Fibroblast of skin of right quadriceps (primary cell): ENCODE measurements at regions not wholly inside any gene's neighbourhood (a gene's known extent, or its start where the extent isn't known, plus 50 kb on each side); places are given as distances from the start of the nearest gene placed in this dataset.
"Not testable (repeated sequence)": the region's sequence is repeated elsewhere in the genome, so short reads cannot be mapped to it uniquely, and the experiment has no call there.

ENCODE experiments used
- DNase-seq: peaks from one replicate; pipeline ENCODE4 v3.0.0-alpha.2; 2013

DNA sequence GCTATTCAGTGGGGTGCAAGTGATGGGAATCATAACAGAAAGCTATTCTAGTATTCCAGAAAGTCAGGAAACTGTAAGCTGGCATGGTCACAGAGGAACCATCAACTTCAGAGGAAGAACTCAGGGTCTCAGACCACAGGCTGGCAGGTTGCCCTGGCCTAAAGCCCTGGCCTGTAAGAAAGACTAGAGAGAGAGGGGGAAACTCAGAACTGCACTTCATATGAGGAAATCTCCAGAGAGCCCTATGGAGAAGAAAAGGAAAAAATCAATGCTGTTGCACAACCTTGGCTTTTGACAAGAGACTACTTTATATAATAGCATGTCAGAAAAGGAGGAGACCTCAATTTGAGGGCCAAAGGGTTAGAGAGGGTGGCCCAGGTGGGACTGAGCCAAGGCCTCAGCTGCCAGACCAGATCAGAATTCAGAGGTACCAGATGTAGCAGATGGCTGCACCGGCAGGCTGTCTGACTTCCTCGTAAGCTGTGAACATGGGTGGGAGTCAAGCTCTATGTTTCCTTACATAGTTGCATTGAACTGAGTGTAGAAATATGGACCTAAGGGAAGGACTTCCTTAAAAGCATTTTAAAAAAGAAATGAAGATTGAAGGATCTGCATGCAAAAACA, 333.8 kb downstream of the PDCD6IP start:
- DNase-seq, result no peak

DNA sequence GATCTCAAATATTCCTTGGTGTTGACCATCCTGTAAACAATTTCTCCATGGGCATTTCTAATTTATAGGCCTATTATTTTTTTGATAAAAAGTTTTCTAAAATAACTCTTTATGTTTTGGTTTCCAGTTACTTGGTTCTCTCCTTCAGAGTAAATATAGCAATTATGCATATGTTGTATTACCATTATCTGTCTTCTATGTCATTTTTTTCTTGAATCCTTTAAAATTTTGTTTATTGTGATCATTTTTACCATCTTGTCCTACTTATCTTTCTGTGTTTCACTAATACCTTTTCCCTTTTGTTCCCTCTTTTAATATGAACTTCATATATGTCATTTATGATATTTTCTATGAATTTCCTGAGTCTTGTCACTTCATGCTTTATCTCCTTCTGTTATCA, 341.1 kb downstream of the PDCD6IP start:
- no peak for DNase-seq

DNA sequence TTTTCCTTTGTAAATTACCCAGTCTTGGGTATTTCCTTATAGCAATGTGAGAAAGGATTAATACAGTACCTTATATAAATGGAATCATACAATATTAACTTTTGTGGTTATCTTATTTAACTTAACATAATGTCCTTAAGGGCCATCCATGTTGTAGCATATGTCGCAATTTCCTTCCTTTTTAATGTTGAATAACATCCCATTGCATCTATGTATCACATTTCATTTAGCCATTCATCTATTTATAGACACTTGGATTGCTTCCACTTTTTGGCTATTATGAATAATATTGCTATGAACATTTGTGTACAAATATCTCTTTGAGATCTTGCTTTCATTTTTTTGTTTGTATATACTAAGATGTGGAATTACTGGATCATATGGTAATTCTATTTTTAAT, 342.2 kb downstream of the PDCD6IP start:
- peak; percentile 10 for DNase-seq

DNA sequence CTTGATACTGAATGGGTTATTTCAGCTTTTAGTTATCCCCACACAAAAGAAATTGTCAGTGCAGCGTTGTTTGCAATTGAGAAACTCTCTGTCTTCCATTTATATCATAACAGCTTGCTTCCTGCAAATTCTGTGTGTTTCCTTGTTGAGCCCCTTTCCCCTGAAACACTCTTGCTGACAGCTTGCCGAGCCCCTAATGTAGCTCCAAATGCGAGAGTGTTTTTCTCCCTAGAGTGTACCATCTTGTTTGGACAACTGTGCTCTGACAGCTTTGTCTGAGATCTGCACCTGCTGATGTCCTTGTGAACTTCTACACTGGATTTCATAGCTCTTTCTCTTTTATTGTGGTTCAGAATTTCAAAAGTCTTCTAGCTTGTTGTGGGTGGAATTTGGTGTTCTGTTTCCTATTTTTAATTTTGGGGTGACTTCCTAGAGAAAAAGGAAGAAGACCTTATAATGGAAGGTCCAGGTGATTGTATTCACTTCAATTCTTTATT, 343.5 kb downstream of the PDCD6IP start:
- no peak for DNase-seq

DNA sequence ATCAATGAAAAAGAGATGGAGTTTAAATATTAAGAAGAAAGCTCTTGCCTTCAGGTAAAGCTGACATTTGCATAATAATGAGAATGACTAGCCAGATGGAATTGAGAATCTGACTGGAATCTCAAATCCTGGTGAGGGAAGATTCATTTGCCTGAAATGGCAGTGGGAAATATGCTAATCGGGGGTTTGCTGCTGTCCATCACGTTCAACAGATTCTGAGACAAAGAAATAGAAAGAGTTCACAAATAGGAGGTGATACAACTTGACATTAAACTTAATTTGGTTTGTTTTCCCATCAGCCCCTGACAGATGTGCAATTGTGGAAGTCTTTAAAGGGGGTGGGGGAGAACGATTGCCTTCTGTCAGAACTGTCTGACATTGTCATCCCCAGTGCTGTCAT, 347.4 kb downstream of the PDCD6IP start:
- DNase-seq, result no peak

DNA sequence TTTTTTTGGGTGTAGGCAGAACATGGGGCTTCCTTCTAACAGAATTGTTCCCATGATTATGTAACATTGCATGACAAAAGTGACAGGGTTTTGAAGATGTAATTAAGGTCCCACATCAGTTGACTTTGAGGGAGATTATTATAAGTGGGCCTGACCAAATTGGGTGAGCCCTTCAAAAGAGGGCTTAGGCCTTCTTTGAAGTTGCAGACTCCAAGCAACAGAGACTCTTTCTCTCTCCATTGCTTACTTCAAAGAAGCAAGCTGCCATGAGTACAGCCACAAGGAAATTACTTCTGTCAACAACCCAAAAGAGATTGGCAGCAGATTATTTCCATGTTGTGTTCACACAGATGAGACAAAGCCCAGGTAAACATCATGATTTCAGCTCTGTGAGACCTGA, 348.2 kb downstream of the PDCD6IP start:
- no peak for DNase-seq

DNA sequence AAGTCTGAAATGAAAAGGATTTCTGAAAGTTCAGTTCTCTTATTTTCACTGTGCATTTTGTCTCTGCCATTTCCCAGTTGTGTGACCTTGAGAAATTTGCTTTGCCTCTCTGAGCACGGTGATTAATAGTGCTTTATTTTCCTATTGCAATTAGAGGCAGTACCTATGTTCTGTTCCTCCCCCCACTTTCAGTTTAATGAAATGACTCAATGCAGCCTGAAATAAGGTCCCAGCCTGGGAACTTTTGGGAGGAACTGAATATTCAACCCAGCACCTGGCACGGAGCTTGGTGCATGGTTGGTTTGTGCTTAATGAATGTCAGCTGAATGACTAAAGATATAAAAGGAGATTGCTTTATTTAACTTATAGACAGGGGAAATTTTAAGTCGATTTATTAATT, 352.6 kb downstream of the PDCD6IP start:
- DNase-seq, result no peak

DNA sequence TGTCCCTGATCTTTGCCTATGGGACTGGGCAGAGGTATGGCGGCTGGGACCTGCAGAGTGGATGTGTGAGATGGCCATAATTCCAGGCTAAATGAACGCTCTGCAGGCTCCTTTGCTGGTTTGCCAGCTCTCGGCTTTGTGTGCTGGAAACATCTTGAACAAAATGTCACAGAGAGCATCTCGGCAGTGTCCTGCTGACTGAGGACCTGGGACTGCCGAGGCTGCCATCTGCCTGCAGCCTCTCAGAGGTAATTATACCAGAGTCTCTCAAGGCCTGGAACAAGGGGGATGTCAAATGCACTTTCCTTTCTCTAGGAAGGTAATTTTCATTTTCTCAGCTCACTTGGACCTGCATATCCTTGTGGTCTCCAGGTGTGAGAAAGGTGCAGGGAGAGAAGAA, 354.2 kb downstream of the PDCD6IP start:
- no peak for DNase-seq

DNA sequence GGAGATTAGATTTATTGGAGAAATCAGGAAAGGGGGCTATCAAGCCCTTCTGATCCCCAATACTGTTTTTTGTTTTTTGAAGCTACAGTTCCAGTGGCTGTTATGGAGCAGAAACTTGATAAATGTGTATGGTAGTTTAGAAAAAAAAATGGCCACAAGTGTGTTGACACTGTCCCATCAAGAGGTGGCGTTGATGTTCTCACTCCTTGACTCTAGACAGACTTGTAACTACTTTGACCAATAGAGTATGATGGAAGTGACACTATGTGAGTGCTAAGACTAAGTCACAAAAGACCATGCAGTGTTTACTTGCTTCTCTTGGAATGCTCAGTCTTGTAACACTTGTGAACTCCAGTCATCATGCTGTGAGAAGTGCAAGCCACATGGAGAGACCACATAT, 356.7 kb downstream of the PDCD6IP start:
- DNase-seq, result no peak

DNA sequence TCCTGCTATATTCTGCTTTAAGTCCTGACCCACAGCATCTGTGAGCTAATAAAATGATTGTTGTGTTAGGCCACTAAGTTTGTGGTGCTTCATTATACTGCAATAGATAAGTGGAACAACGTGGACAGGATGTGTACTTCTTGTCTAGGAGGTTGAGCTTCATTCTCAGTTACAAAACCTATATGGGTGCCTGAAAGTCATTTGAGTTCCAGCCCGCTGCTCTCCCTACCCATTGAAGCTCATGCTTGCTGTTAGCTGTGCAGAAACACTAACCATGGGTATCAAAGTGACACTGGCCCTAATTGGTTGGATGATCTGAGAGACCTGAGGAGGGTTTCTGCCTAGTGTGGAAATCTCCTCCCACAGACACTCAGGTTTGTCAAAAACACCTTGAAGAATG, 357.2 kb downstream of the PDCD6IP start:
- DNase-seq, result no peak

DNA sequence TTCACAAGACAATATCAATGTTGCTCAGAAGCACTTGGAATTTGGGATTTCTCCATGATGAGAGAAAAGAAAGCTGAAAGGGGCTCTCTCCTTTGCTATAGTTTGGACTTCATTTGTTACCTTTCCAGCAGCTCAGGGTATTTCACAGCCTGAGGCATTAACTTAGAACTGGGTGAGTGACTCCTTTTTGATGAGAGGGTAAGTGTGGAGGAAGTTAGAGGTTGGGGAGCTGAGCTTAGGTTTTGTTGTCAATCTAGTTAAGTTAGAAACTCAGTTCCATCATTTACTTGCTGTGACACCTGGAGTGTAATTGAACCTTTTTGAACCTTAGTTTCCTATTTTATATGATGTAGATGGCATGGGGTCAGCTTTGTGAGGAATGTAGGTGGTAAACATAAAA, 359.1 kb downstream of the PDCD6IP start:
- no peak for DNase-seq

DNA sequence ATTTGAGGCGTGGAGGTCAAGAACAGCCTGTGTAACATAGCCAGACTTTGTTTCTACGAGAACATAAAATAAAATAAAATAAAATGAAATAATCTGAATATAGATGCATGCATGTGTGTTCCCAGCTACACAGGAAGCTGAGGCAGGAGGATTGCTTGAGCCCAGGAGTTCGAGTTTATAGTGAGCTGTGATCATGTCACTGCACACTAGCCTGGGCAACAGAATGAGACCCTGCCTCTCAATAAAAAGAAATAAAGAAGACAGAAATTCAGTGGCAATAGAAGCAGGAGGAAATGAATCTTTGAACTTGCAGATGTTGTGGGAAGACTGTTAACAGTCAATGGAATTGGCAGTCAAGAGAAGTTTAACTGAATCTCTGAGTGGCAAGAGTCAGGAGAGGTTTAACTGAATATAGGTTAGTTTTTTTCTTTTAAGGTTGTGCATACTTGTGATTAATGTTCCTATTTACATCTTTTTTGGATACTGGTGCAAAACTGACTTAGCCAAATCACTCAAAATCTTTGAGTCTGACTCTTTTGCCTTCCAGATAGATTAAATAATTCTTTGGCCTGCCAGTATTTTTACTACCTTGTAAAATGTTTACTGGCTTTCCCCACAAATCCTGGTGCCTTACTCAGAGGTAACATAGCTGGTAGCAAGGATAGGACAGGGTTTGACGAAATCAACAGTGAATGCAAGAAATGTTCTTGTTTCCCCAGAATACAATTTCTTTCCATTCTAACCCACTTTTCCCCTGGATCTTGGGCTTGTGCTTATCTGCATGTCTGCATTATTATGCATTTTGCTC, 361.4 kb downstream of the PDCD6IP start:
- DNase-seq, result no peak

DNA sequence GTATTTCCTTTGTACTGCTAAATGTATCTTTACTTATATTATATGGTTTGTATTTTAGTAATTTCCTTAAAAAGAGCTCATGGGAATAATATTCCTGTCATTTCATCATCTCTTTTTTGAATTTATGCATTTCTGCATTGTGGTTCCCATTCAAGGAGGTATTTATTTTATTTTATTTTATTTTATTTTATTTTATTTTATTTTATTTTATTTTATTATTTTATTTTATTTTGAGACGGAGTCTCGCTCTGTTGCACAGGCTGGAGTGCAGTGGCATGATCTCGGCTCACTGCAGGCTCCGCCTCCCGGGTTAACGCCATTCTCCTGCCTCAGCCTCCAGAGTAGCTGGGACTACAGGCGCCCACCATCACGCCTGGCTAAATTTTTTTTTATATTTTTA, 371.2 kb downstream of the PDCD6IP start:
- DNase-seq, result not testable (repeated sequence)

DNA sequence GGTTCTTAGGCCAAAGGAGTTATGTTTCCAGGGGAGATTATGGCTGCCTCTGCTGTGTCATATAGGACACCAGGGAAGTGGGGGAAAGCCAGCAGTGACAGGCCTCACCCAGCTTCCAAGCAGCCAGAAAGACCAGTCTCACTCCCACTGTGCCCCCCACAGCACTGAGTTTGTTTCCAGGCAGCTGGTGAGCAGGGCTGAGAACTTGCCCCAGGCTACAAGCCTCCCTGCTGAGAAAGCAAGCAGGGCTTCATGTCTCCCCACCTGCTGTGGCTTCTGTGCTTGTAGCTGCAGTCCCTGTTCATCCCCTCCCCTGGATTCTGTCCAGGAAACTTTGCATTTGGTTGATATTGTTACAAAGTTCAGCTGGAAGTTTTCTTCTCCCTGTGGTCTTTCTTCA, 376.3 kb downstream of the PDCD6IP start:
- no peak for DNase-seq

DNA sequence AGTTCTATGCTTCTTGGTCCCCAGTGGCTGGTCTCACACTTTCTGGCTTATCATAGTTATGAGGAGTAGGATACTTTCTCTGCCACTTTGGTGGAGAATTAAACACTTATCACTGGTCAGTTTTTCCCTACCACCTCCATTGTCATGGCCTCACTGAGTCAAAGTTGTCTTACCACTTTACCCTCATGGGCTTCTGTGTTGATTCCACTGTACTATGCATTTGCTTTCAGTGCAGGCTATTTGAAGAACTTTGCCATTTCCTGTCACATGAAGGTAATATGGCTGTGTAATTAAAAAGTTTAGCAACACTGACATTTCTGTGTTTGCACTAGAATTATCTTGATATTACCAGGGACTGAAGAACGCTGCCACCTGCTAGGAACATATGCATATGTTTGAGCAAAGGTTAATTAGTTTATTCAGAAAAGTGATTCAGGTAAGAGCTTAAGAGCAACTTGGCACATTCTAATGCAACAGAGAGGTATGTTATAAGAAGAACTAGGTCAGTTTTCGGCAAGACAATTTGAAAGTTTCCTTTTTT, 377.3 kb downstream of the PDCD6IP start:
- no peak for DNase-seq

DNA sequence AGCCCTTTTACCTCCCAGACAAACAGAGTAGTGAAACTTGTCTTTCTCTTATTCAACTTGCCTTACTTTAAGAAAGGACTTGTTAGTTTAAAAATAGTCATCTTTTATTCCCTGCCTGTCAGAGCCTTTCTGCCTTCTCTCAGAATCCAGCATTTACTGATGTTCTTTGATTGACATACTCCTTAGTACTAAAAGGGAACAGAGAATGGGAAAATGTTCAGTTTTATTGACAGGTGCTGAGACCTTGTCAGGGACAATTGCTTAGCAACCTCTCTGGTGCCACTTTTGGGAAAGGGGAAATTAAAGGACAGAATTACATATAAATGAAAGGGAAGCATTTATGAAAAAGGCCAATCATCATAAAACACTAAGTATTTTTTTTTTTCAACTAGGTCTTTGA, 378.3 kb downstream of the PDCD6IP start:
- no peak for DNase-seq

DNA sequence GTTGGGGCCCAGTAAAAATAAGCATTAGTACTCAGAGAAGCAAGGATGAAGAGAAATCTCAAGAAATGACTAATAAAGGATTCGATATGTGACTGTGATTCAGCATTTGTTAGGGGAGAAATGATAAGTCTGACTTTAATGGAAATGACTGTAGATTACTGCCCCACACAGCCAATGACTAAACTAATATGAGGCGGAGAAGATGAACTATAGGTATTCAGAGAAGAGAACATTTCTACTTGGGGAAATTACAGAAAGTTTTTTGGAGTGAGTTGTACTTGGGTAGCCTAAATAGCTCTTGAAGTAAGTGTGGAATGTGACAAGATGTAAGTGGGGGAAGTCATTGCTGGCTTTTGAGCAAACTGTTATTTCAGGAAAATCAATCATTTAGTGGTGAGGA, 380.0 kb downstream of the PDCD6IP start:
- peak; percentile 87 for DNase-seq

DNA sequence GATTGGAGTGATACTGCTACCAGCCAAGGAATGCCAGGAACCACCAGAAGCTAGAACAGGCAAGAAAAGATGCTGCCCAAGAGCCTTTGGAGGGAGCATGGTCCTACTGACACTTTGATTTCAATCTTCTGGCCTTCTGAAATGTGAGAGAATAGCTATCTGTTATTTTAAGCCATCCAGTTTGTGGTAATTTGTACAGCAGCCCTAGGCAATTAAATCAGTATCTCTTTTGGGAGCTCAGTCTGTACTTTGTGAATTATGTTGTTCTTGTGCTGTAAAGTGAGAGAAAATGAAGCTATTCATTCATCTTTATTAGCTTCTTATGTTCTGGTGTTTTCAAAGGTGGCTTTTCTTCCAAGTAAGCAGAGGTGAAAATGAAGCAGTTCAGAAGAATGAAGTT, 381.3 kb downstream of the PDCD6IP start:
- DNase-seq, result no peak

DNA sequence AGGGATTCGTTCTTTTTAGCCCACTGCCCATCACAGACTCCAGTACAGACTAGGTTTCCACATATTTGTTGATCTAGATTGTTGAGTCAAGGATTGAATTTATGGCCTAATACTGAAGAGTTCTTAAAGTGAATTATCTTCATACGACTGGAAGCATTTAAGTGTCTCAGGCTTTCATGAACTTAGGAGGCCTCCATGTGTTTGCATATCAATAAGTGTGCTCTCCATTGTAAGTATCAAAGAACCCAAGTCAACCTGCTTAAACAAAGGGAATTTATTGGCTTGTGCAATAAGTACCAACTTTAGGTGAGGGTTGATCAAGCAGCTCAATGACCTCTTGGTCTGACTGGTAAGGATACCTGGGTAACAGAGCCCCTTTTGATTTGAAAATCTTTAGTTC, 382.1 kb downstream of the PDCD6IP start:
- no peak for DNase-seq

DNA sequence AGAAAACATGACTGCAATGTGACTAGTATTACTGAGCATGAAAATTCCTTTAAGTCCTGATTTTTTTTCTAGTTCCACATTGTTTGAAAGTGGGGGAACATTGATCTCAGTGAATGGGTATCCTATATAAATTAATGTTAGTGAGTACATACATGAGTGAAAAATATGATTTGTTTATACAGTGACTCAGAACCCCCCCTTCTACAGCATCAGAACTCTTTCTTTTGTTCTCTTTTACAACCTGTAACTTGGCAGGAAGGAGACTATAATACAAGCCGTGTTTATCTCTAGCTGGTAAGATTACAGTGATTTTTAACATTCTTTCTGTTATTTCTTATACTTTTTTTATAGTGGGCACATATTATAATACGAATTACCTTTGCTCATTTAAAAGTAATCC, 384.7 kb downstream of the PDCD6IP start:
- DNase-seq, result no peak

DNA sequence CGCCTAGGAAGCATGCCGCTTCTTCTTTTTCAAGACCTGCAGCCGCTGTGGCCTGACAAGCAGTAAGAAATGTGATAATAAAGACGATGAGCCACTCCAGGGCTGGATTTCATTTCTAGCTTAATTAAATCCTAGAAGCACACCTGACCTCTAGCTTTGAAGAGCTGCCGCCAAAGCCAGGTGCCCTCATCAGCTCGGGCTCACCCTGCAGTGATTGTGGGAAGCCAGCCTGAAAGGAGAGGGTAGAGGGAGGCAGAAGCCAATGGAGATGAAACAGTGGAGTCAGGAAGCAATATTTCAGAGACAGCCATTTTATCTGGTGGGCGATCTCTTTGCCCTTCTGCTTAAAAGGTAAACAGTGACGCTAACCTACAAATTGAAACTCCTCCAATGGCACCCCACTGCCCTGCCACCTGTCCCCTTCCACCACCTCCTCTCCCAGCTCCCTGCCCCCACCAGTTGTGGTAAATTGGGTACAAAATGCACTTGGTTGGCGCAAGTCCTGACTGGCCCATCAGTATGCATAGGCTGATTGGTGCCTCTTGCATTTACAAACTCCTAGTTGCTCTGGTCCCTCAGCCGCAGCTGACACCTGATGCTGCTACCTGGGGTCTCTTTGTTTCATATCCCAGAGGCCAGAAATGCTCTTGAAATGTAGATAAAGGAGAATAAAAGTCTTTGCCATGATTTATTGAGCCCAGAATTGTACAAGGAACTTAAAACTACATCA, 385.3 kb downstream of the PDCD6IP start:
- no peak for DNase-seq

DNA sequence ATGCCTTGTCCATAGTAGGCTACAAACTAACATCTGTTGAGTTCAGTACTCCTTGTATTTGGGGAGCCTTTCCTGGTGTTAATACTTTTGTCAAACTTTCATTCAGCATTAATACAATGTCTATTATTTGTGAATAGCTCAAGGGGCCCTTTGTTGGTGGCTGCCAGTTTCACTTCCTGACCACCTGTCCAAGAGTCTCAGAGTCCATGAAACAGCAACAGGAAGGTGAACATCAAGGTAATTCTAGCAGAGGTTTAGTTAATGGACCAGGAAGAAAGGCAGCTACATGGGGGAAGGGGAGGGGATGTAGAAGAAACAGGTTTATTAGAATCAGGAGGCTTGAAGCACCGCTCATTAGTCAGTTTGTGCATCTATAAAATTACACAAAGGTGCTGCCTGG, 386.9 kb downstream of the PDCD6IP start:
- no peak for DNase-seq

DNA sequence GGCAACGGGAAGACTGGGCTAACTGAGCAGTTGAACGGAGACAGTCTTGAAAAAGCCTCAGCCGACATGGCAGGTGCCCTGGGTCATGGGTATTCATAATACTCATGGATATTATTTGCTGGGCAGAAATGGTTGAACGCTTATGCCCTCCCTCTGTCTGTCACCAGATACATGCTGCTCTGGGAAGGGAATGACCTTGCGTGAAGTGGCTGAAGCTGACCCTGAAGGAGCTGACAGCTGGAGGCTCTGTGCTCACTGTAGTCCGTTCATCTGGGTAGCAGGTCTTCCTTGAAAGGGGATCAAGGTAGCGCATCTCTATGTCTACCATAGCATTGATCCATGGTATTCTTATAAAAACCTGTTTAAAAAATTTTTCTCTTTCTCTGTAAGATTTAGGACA, 390.7 kb downstream of the PDCD6IP start:
- no peak for DNase-seq

DNA sequence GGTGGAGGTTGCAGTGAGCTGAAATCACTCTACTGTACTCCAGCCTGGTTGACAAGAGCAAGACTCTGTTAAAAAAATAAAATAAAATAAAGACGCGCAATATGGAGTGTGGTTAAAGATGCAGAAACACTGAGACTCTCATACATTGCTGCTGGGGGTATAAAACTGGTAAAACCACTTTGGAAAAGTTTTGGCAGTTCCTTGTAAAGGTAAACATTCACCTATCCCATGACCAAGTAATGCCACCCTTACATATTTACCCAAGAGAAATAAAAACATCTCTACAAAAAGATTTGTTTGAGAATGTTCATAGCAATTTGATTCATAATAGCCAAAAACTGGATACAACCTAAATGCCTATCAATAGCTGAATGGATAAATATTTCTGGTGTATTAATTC, 398.5 kb downstream of the PDCD6IP start:
- no peak for DNase-seq
